ENCODE measurements at regions not wholly inside any gene's neighbourhood (a gene's known extent, or its start where the extent isn't known, plus 50 kb on each side); places are given as distances from the start of the nearest gene placed in this dataset.
"Not testable (repeated sequence)": the region's sequence is repeated elsewhere in the genome, so short reads cannot be mapped to it uniquely, and the experiment has no call there.

- not testable (repeated sequence) for TF ChIP-seq SUZ12 (IDR thresholded peaks at IDR 0.05; ENCODE audit: extremely low read depth, insufficient read depth, insufficient read length); ZNF274 (IDR thresholded peaks at IDR 0.05; ENCODE audit: low read depth, low read length)
Observed at GRCh38 chr7:45335024-45335423, 177.4 kb downstream of the RAMP3 start.
